HG03439 (cell line): ENCODE measurements at regions not wholly inside any gene's neighbourhood (a gene's known extent, or its start where the extent isn't known, plus 50 kb on each side); places are given as distances from the start of the nearest gene placed in this dataset.

Experiments used
- ATAC-seq: cut with Tn5 transposase; IDR thresholded peaks from one replicate; pipeline ENCODE4 v1.9.1; 2021; ENCODE audit warnings: mild to moderate bottlenecking, moderate library complexity; ENCODE audit not compliant: unreplicated experiment

- ATAC-seq = no peak
Measured at GRCh38 chr7:18401757-18402156, 93.8 kb upstream of the HDAC9 start.

GRCh38 chr7:18402488-18403183, 92.9 kb upstream of the HDAC9 start:
- no peak for ATAC-seq

GRCh38 chr7:18405726-18406125, 89.8 kb upstream of the HDAC9 start:
- no peak for ATAC-seq

- no peak for ATAC-seq
Measured at GRCh38 chr7:18407385-18407784, 88.2 kb upstream of the HDAC9 start.

- no peak for ATAC-seq
Measured at GRCh38 chr7:18408461-18408860, 87.1 kb upstream of the HDAC9 start.

GRCh38 chr7:18408868-18409267, 86.7 kb upstream of the HDAC9 start:
- no peak for ATAC-seq

GRCh38 chr7:18413447-18413846, 82.1 kb upstream of the HDAC9 start:
- no peak for ATAC-seq

- ATAC-seq = no peak
Measured at GRCh38 chr7:18414885-18415284, 80.7 kb upstream of the HDAC9 start.

GRCh38 chr7:18416988-18417387, 78.6 kb upstream of the HDAC9 start:
- no peak for ATAC-seq

- ATAC-seq = no peak
Measured at GRCh38 chr7:18419456-18419855, 76.1 kb upstream of the HDAC9 start.

- no peak for ATAC-seq
Measured at GRCh38 chr7:18420108-18420507, 75.4 kb upstream of the HDAC9 start.

GRCh38 chr7:18420748-18421147, 74.8 kb upstream of the HDAC9 start:
- no peak for ATAC-seq

- no peak for ATAC-seq
Measured at GRCh38 chr7:18421297-18422002, 74.1 kb upstream of the HDAC9 start.

GRCh38 chr7:18425227-18425626, 70.3 kb upstream of the HDAC9 start:
- ATAC-seq = no peak

- no peak for ATAC-seq
Measured at GRCh38 chr7:18425838-18426445, 69.6 kb upstream of the HDAC9 start.

GRCh38 chr7:18426564-18427226, 68.9 kb upstream of the HDAC9 start:
- ATAC-seq = no peak

- no peak for ATAC-seq
Measured at GRCh38 chr7:18429547-18429946, 66.0 kb upstream of the HDAC9 start.

GRCh38 chr7:18430810-18431209, 64.7 kb upstream of the HDAC9 start:
- ATAC-seq = no peak

GRCh38 chr7:18434171-18434570, 61.4 kb upstream of the HDAC9 start:
- no peak for ATAC-seq

- ATAC-seq = no peak
Measured at GRCh38 chr7:18437101-18437500, 58.4 kb upstream of the HDAC9 start.

- no peak for ATAC-seq
Measured at GRCh38 chr7:18440934-18441333, 54.6 kb upstream of the HDAC9 start.

- no peak for ATAC-seq
Measured at GRCh38 chr7:18444826-18445225, 50.7 kb upstream of the HDAC9 start.
